Endothelial cell of umbilical vein (primary cell): ENCODE measurements at regions not wholly inside any gene's neighbourhood (a gene's known extent, or its start where the extent isn't known, plus 50 kb on each side); places are given as distances from the start of the nearest gene placed in this dataset.

Experiments
- BruUV-seq: library from RNA; stranded (reverse); fragments of 400-500 nt; replicated peaks from 2 replicates; lab custom pipeline; 2021; lab: Mats Ljungman, UMichigan
- CTCF ChIA-PET: fragments of 300-600, 350-600 bp; sonication (Branson Sonifier 250); formaldehyde crosslinking; loops from one replicate; lab custom pipeline; 2021; ENCODE audit warnings: antibody characterized with exemption, inconsistent platforms; lab: Charles Lee
- POLR2A ChIA-PET: fragments of 300-600, 350-600 bp; sonication (Branson Sonifier 250); formaldehyde crosslinking; loops from one replicate; lab custom pipeline; 2021; ENCODE audit warnings: antibody characterized with exemption, inconsistent platforms; lab: Charles Lee
- DNase-seq: peaks from one replicate; pipeline ENCODE4 v3.0.0-alpha.2; 2011; ENCODE audit warnings: low read depth, low spot score
- FAIRE-seq: peaks from 2 replicates; lab custom pipeline; 2011; peaks lifted over from hg19 to GRCh38; lab: Jason Lieb, UNC
- H2AFZ ChIP-seq: 2 replicates; pipeline ENCODE4 v1.6.0; 2012; ENCODE audit warnings: low read depth, low read length, control low read depth, inconsistent platforms
- H3K27ac ChIP-seq: 2 replicates; pipeline ENCODE4 v1.5.1; 2011; ENCODE audit warnings: low read depth, mild to moderate bottlenecking, control low read depth, low read length, moderate library complexity; ENCODE audit not compliant: insufficient read depth
- H3K27me3 ChIP-seq, 2 experiments: 2 replicates each; pipeline versions ENCODE4 v1.6.0 to v1.6.1; 2011; ENCODE audit warnings: low read length in 2 of 2, mixed read lengths in 1 of 2; ENCODE audit not compliant: control insufficient read depth in 2 of 2, insufficient read depth in 2 of 2
- H3K36me3 ChIP-seq, 2 experiments: 2 replicates in 1 of 2; 3 replicates in 1 of 2; pipeline ENCODE4 v1.5.1; 2011; ENCODE audit warnings: low read length in 2 of 2, mild to moderate bottlenecking in 1 of 2, moderate library complexity in 1 of 2; ENCODE audit not compliant: control insufficient read depth in 2 of 2, insufficient read depth in 2 of 2; ENCODE audit errors: extremely low read depth in 1 of 2
- H3K4me1 ChIP-seq: 3 replicates; pipeline ENCODE4 v1.5.1; 2011; ENCODE audit warnings: mild to moderate bottlenecking, low read length; ENCODE audit not compliant: control insufficient read depth, insufficient read depth; ENCODE audit errors: extremely low read depth
- H3K4me2 ChIP-seq: 2 replicates; pipeline ENCODE4 v1.6.1; 2011; ENCODE audit warnings: low read length, control low read depth, mixed read lengths; ENCODE audit not compliant: insufficient read depth
- H3K4me3 ChIP-seq, 3 experiments: fragments of 200-600 bp in 1 of 3; sonication (generic), shearing (Covaris generic) in 1 of 3; replicated peaks in 1 of 3; 2 replicates each; pipeline ENCODE4 v1.5.1; 2011 to 2016; ENCODE audit warnings: control low read depth in 3 of 3, low read length in 3 of 3, mild to moderate bottlenecking in 2 of 3, inconsistent platforms in 1 of 3, low read depth in 1 of 3, moderate library complexity in 1 of 3; ENCODE audit not compliant: insufficient read depth in 1 of 3
- H3K79me2 ChIP-seq: 2 replicates; pipeline ENCODE4 v1.6.0; 2012; ENCODE audit warnings: low read length, inconsistent platforms; ENCODE audit not compliant: control insufficient read depth, insufficient read depth
- H3K9ac ChIP-seq: replicated peaks from 2 replicates; pipeline ENCODE3; 2011; ENCODE audit warnings: low read length, control low read depth; ENCODE audit not compliant: insufficient read depth; ENCODE audit errors: extremely low read depth
- H3K9me1 ChIP-seq: replicated peaks from 3 replicates; pipeline ENCODE4 v1.6.0; 2011; ENCODE audit warnings: mild to moderate bottlenecking, low read length; ENCODE audit not compliant: control insufficient read depth, insufficient read depth; ENCODE audit errors: extremely low read depth
- H3K9me3 ChIP-seq: replicated peaks from 2 replicates; pipeline ENCODE4 v1.5.1; 2012; ENCODE audit warnings: low read length, inconsistent platforms; ENCODE audit not compliant: control insufficient read depth, insufficient read depth
- H4K20me1 ChIP-seq: replicated peaks from 2 replicates; pipeline ENCODE3; 2011; ENCODE audit warnings: mild to moderate bottlenecking, low read length; ENCODE audit not compliant: control insufficient read depth, insufficient read depth; ENCODE audit errors: extremely low read depth
- EZH2 ChIP-seq: IDR thresholded peaks from 2 replicates; pipeline ENCODE4 v1.6.1; 2012; ENCODE audit warnings: borderline replicate concordance, low read depth, mild to moderate bottlenecking, moderate library complexity, low read length, inconsistent platforms; ENCODE audit not compliant: severe bottlenecking
- FOS ChIP-seq: IDR thresholded peaks from 2 replicates; pipeline ENCODE4 v1.6.1; 2011; ENCODE audit warnings: mild to moderate bottlenecking, low read length, moderate library complexity, borderline replicate concordance; ENCODE audit not compliant: insufficient read depth
- GATA2 ChIP-seq: IDR thresholded peaks from 2 replicates; pipeline ENCODE4 v1.7.0; 2011; ENCODE audit warnings: low read depth, mild to moderate bottlenecking, moderate library complexity, mixed read lengths, low read length; ENCODE audit not compliant: insufficient read length, insufficient read depth
- JUN ChIP-seq: IDR thresholded peaks from 2 replicates; pipeline ENCODE4 v1.6.1; 2011; ENCODE audit warnings: borderline replicate concordance, low read depth; ENCODE audit not compliant: insufficient read length, insufficient read depth
- MYC ChIP-seq: IDR thresholded peaks from one replicate; pipeline ENCODE4 v1.6.1; 2011; ENCODE audit warnings: mild to moderate bottlenecking, low read depth, low read length
- POLR2A ChIP-seq: IDR thresholded peaks from 2 replicates; pipeline ENCODE4 v1.6.1; 2012; ENCODE audit warnings: low read depth, mild to moderate bottlenecking, control low read depth, low read length
- POLR2AphosphoS5 ChIP-seq: IDR thresholded peaks from 2 replicates; pipeline ENCODE4 v1.6.1; 2012; ENCODE audit warnings: low read depth, mild to moderate bottlenecking, control low read depth, low read length, moderate library complexity; ENCODE audit not compliant: insufficient read depth
- dilution Hi-C: fragments of 300-500 bp; cut with MboI; formaldehyde crosslinking; loops from one replicate; pipeline ENCODE4 v1.15.0; 2019; ENCODE audit warnings: low sequenced_read_pairs; ENCODE audit not compliant: extremely low pct_ligation_motif_present
- intact Hi-C: fragments of 100-400 bp; cut with micrococcal nuclease; formaldehyde crosslinking; loops from one replicate; pipeline ENCODE4 v1.10.0; 2022
- TF ChIP-seq, protein P1 (sequence below): IDR thresholded peaks from 2 replicates; pipeline ENCODE4 v1.6.1; 2011; ENCODE audit not compliant: insufficient read depth, insufficient read length
- TF ChIP-seq, protein P2 (sequence below), 2 donors: IDR thresholded peaks; 1 replicate in 1 of 2; 2 replicates in 1 of 2; pipeline ENCODE4 v1.5.1; 2011; ENCODE audit warnings: low read length in 2 of 2, mild to moderate bottlenecking in 2 of 2, moderate library complexity in 2 of 2, control low read depth in 1 of 2, inconsistent platforms in 1 of 2, low read depth in 1 of 2; ENCODE audit not compliant: insufficient read depth in 1 of 2; ENCODE audit errors: extremely low read depth in 1 of 2

DNA sequence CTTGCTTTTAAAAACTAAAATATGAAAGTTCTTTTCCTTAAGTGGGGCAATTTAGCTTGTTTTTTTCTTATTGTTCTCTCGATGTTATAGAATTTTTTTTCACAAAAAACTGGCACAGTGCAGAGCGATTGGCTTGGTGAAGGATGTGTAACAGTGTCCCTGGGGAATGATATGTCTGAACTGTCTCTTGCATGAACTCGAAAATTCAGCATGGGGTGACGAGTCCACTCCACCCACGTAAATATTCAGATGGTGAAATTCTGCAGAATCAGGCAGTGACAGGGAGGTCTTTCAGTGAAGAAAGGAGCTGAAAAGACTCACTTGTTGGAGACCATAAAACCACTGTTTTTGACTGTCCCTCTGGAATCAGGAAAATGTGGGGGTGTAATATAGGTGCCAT is 505.3 kb downstream of the MMUT start:
- no TSS peak for BruUV-seq
- Histone ChIP-seq H3K9ac (no peak overlapping the region), H2AFZ (no peak overlapping the region), H3K27ac (no peak overlapping the region), H3K4me2 (no peak overlapping the region), H4K20me1 (no peaks in the 10 kb centered on the region), H3K79me2 (no peaks in the 10 kb centered on the region), H3K27me3 (no peaks in the 10 kb centered on the region), H3K9me1 (no peaks in the 10 kb centered on the region), H3K36me3 (no peaks in the 10 kb centered on the region), H3K4me1 (no peaks in the 10 kb centered on the region), H3K9me3 (no peaks in the 10 kb centered on the region), H3K4me3 (no peak overlapping the region)
- intact Hi-C loops (no loop called here), dilution Hi-C loops (no loop called here)
- TF ChIP-seq JUN, result no peak
- no peak for TF ChIP-seq POLR2AphosphoS5
- TF ChIP-seq POLR2A, result no peak
- TF ChIP-seq FOS, result no peak
- TF ChIP-seq, protein P1, sequence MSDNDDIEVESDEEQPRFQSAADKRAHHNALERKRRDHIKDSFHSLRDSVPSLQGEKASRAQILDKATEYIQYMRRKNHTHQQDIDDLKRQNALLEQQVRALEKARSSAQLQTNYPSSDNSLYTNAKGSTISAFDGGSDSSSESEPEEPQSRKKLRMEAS, result no peak
- no peak for TF ChIP-seq GATA2
- TF ChIP-seq, protein P2, sequence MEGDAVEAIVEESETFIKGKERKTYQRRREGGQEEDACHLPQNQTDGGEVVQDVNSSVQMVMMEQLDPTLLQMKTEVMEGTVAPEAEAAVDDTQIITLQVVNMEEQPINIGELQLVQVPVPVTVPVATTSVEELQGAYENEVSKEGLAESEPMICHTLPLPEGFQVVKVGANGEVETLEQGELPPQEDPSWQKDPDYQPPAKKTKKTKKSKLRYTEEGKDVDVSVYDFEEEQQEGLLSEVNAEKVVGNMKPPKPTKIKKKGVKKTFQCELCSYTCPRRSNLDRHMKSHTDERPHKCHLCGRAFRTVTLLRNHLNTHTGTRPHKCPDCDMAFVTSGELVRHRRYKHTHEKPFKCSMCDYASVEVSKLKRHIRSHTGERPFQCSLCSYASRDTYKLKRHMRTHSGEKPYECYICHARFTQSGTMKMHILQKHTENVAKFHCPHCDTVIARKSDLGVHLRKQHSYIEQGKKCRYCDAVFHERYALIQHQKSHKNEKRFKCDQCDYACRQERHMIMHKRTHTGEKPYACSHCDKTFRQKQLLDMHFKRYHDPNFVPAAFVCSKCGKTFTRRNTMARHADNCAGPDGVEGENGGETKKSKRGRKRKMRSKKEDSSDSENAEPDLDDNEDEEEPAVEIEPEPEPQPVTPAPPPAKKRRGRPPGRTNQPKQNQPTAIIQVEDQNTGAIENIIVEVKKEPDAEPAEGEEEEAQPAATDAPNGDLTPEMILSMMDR (IDR thresholded peaks at IDR 0.05; ENCODE audit: extremely low read depth in 1 of 2, insufficient read depth in 1 of 2, low read depth in 1 of 2, low read length in 2 of 2), result no peak
- no peak for TF ChIP-seq EZH2
- no peak for TF ChIP-seq MYC
- DNase-seq (no peak), FAIRE-seq (no peak)
- POLR2A ChIA-PET, result no interaction called here
- CTCF ChIA-PET, result no interaction called here
